ENCODE measurements at regions not wholly inside any gene's neighbourhood (a gene's known extent, or its start where the extent isn't known, plus 50 kb on each side); places are given as distances from the start of the nearest gene placed in this dataset.

GRCh38 chr4:43846111-43846587 lies 602.5 kb downstream of the KCTD8 start:
- TF ChIP-seq CTCF (IDR thresholded peaks at IDR 0.05; ENCODE audit: low read length) (no peak), EZH2phosphoT487 (IDR thresholded peaks at IDR 0.05; ENCODE audit: low read length) (no peak), EZH2 (optimal IDR thresholded peaks at IDR 0.05; ENCODE audit: low read depth, low read length) (no peak)

All from MM.1S (cell line).